KOPT-K1 (cell line): ENCODE measurements at regions not wholly inside any gene's neighbourhood (a gene's known extent, or its start where the extent isn't known, plus 50 kb on each side); places are given as distances from the start of the nearest gene placed in this dataset.

Source experiments
- H3K27ac ChIP-seq: fragments of 200-600 bp; sonication (generic); 2 replicates; pipeline ENCODE4 v1.5.1; 2016; ENCODE audit warnings: antibody characterized with exemption, mild to moderate bottlenecking, low read depth, low read length; ENCODE audit not compliant: poor library complexity, severe bottlenecking
- H3K36me3 ChIP-seq: fragments of 200-600 bp; sonication (generic); 2 replicates; pipeline ENCODE4 v1.5.1; 2017; ENCODE audit warnings: antibody characterized with exemption, mild to moderate bottlenecking, low read length, moderate library complexity; ENCODE audit not compliant: insufficient read depth
- H3K9me3 ChIP-seq: fragments of 200-600 bp; sonication (generic); 2 replicates; pipeline ENCODE4 v1.5.1; 2017; ENCODE audit warnings: antibody characterized with exemption, low read length, mild to moderate bottlenecking; ENCODE audit not compliant: insufficient read depth, poor library complexity, severe bottlenecking

DNA sequence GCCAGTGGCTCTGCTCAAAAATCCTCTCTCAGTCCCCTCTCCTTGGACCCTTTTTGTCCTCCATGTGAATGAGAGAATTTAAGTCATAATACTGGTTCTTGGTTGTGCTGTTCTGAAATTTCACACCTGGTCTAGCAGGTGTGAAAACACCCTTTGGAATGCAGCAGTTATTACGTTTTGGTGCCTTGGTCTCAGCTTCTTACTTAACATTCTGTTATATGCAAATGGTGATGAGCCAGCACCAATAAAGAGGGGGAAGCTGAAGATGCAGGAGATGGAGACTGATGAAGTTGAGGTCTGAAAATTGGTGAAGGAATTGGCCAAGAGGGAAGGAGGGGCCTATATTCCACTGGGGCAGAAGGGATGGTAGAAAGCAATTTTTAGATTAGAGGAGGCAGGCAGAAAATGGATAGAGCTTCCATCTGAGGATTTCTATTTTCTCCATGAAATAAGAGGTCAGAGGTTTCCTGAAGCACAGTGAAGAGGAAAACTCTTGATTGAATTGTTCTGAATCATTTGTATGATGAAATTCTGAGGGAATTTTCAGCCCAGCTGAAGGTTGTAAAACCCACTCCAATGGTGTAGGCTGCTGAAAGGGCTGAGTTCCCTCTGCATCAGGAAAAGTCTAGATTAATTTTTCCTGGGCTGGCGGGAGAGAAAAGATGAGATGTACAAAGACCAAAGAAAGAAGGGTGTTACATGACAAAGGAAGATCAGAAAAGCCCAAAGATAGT, 94.0 kb upstream of the FAM180A start:
- Histone ChIP-seq H3K27ac (no peak overlapping the region), H3K36me3 (no peaks in the 10 kb centered on the region), H3K9me3 (no peaks in the 10 kb centered on the region)

DNA sequence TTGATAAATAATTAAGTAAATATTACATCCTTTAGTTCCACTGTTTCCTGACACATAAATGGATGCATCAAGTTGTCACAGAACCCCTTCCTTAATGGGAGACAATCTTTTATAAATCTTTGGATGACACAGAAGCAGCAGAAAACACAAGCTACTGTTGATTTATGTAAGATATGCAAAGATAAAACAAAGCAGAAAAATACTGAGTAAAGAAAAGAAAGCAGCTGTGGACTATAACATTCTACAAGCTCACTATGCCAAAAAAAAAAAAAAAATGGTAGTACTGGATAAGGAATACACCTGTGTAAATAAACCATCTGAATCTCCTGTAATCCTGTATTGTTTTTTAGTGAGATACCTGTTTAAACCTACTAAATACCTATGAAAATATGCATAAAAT, 92.0 kb upstream of the FAM180A start:
- H3K36me3 ChIP-seq, result no peaks in the 10 kb centered on the region
- H3K9me3 ChIP-seq, result no peaks in the 10 kb centered on the region
- no peak overlapping the region for H3K27ac ChIP-seq

DNA sequence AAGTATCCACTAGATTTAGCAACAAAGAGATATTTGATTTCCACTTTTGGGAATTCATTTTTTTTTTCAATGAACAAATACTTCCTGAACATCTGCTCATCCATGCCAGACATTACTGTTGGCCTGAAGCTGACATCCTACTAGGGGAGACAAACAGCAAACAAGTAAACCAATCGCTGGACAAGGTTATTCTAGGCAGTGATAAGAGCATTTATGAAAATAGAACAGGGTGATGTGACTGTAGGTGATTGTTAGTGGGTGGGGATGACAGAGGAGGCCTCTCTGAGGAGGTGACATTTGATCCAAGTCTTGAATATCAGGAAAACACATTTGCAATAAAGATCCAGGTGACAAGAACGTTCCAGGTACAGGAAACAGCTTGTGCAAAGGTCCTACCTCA, 89.1 kb upstream of the FAM180A start:
- H3K27ac ChIP-seq, result no peak overlapping the region
- H3K36me3 ChIP-seq, result no peaks in the 10 kb centered on the region
- H3K9me3 ChIP-seq, result no peaks in the 10 kb centered on the region

DNA sequence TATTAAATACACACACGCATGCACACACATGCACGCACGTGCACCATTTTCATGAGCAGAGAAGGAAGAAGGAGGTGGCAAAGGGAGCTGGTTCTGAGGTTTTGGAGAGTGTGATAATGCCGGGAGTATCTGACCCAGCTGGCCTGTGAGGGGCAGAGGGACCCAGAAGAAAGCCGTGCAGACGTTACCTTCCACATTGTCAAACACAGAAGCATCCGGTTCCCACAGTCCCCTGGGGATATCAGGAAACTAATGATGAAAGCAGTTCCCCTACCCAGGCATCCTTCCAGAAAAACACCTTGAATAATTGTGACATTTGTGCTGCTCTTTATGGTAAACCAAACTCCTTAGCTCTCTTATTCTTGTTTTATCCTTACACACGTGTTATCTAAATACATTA, 85.7 kb upstream of the FAM180A start:
- no peaks in the 10 kb centered on the region for H3K36me3 ChIP-seq
- H3K9me3 ChIP-seq, result no peaks in the 10 kb centered on the region
- H3K27ac ChIP-seq, result no peak overlapping the region

DNA sequence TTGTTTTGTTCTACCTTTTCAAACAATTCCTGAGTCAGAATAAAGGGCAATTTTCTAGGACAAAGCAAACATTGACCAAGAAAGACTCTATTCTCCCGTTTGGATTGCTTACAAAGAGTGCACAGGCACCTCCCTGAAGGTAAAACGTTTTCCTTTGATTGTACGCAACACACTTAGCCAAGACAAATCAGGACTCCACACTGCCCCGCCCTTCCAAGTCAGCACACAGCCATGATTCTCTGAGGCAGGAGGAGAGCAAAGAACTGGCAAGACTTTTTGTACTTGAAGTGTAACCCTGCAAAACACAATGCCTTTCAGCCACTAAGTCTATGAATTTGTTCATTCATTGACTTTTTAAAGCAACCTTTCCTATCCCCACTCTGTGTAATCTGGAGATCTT, 85.0 kb upstream of the FAM180A start:
- H3K36me3 ChIP-seq, result no peaks in the 10 kb centered on the region
- H3K27ac ChIP-seq, result no peak overlapping the region
- no peaks in the 10 kb centered on the region for H3K9me3 ChIP-seq

DNA sequence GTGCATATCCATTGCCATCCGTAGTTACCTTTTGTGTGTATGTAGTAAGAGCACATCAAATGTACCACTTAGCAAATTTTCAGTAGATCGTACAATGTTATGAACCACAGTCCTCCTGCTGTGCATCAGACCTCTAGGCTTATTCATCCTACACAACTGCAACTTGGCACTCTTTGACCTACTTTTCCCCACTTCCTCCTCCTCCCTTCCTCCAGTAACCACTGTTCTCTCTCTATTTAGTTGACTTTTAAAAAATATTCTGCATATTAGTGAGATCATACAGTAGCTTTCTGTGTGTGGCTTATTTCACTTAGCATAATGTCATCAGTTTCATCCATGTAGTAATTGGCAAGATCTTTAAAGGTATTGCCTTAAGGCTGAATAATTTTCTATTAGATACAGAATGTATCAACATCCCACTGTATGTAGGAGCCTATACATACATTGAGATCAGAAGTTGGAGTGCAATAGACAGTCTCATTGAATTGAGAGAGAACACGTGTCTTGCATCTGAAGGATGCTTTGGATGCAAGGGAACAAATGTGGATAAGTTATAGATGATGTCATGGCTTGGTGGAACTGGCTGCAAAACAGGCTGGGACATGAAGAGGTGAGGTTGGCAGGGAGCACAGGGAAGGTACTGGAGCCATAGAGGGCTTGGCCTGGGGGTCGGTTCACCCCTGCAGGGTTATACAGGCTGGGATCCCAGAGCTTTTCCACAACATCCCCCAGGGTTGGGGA, 83.0 kb upstream of the FAM180A start:
- Histone ChIP-seq H3K27ac (no peak overlapping the region), H3K9me3 (no peaks in the 10 kb centered on the region), H3K36me3 (no peaks in the 10 kb centered on the region)

DNA sequence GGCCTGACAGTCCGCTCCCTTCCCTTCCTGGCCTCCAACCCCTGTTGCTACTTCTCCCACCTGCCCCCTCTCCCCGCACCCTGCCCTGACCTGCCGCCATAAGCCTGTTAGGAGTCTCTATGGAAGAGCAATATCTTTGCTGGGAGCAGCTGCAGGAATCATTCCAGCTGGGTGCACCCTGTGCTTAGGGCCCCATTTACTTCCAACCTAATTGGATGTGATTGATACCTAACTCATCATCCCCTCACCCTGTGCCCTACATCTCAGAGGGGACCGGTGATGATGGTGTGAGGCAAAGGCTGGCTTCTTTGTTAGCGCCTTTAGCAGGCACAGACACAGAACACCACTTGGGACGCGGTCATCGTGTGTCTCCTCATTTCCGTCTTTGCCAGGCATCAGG, 80.0 kb upstream of the FAM180A start:
- Histone ChIP-seq H3K9me3 (no peaks in the 10 kb centered on the region), H3K36me3 (no peaks in the 10 kb centered on the region)

DNA sequence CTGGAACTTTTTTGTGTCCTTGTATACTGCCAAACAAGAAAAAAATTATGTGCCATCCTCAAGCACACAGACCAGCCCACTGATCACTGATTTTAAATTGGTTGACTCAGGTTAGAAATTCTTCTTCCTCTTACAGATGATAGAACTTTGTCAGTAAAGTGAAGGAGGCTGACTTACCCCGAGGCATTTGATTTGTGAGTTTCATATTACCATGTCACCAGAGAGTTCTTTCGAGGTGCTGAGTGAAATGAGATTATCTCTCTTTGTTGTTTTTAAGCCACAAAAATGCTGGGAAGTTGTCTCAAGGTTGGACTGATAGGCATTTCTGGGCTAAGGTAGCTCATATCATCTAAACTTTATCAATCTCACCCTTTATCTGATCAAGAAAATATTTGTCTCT, 78.8 kb upstream of the FAM180A start:
- Histone ChIP-seq H3K36me3 (no peaks in the 10 kb centered on the region), H3K27ac (no peak overlapping the region), H3K9me3 (no peaks in the 10 kb centered on the region)

More for the DNA sequence above, 80.0 kb upstream of the FAM180A start:
- no peak overlapping the region for H3K27ac ChIP-seq

DNA sequence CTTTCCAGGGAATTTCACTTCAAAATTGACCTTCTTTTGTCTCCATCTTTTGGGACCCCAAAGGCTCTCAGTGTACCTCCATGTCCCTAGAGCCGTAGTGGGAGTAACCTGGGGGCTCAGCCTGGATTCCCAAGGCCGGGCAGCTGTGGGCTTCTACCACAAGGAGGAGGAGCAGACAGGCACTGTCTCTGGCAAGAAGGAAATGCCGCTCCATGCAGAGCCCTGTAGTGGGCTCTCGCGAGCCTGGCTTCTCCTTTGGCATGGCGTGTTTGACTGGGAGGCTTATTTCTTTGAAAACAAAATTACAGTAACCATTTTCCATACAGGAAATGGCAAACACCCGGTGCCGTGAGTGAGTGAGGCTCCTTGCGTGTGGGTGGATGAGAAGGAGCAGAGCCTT, 76.8 kb upstream of the FAM180A start:
- Histone ChIP-seq H3K9me3 (no peaks in the 10 kb centered on the region), H3K27ac (no peak overlapping the region), H3K36me3 (no peaks in the 10 kb centered on the region)

DNA sequence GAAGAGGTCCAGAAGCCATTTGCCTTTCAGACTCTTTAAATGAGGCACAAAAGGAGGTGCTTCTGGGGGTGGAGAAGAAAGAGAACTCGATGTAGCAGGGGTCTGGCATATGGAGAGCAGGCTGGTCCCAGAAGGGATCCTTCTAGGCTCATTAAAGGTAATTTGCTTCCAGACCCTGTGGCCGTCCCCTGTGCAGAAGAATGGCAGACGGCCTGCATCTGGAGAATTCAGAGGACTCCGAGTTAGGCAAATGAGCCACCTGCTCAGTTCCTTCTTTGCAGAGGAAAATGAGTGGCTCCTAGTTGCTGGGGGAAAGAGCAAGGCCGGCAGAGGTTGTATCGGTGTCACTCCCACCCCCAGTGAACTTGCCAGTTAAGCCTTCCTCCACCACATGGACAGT, 73.8 kb upstream of the FAM180A start:
- H3K9me3 ChIP-seq, result no peaks in the 10 kb centered on the region
- no peaks in the 10 kb centered on the region for H3K36me3 ChIP-seq
- no peak overlapping the region for H3K27ac ChIP-seq

DNA sequence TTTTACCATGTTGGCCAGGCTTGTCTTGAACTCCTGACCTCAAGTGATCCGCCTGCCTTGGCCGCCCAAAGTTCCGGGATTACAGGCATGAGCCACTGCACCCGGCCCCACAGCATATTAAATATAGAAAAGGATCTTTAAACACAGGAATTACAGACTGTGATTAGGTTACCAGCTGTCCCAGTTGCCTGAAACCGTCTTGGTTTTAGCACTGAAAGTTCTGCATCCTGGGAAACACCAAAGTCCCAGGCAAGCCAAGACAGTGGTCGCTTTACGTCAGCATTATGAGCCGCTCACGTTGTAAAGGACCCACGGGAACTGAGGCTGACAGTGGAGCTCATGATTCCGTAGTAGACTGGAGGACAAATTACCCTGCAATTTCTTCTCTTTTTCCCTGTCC, 69.0 kb upstream of the FAM180A start:
- no peak overlapping the region for H3K27ac ChIP-seq
- no peaks in the 10 kb centered on the region for H3K36me3 ChIP-seq
- no peaks in the 10 kb centered on the region for H3K9me3 ChIP-seq

DNA sequence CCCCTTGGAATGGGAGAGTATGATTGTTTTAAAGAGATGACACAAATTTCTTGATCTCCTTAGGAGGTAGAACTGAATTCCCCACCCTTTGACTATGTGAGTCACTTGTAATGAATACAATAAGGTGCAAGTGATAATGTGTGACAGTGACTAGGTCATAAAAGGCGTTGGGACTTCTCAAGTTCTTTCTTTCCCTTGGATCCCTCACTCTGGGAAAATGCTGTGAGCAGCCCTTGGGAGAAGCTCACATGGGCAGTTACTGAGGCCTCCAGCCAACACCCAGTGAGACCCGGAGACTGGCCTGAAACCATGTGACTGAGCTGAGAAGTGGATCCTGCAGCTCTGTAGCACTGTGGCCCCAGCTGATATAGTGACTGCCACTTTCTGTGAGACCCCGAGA, 66.4 kb upstream of the FAM180A start:
- H3K36me3 ChIP-seq, result no peaks in the 10 kb centered on the region
- no peak overlapping the region for H3K27ac ChIP-seq
- H3K9me3 ChIP-seq, result no peaks in the 10 kb centered on the region

DNA sequence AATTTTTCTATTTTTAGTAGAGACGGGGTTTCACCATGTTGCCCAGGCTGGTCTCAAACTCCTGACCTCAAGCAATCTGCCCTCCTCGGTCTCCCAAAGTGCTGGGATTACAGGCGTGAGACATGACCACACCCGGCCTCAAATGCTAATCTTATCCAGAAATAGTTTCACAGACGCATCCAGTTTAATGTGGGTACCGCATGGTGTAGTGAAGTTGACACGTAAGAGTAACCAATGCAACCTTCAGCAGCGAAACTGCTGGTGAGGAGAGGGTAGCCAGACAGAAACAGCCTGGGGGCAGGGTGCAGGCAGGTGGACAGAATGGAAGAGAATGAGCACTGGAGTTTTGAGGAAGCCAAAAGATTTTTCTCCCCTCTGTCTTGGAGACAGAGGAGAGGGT, 63.5 kb upstream of the FAM180A start:
- Histone ChIP-seq H3K36me3 (no peaks in the 10 kb centered on the region), H3K9me3 (no peaks in the 10 kb centered on the region), H3K27ac (no peak overlapping the region)

DNA sequence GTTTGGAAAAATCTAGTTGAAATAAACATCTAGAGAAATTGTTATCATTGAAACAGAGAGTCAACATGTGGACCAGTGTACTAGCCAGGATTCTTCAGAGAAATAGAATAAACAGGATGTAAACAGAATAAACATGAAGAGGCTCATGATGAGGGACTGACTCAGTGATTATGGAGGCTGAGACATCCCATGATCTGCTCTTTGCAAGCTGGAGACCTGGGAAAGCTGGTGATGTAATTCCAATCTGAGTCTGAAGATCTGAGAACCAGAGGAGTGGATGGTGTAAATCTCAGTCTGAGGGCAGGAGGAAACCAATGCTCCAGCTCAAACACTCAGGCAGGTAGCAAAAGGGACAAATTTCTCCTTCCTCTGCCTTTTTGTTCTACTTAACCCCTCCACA, 62.9 kb upstream of the FAM180A start:
- H3K9me3 ChIP-seq, result no peaks in the 10 kb centered on the region
- no peaks in the 10 kb centered on the region for H3K36me3 ChIP-seq
- H3K27ac ChIP-seq, result no peak overlapping the region

DNA sequence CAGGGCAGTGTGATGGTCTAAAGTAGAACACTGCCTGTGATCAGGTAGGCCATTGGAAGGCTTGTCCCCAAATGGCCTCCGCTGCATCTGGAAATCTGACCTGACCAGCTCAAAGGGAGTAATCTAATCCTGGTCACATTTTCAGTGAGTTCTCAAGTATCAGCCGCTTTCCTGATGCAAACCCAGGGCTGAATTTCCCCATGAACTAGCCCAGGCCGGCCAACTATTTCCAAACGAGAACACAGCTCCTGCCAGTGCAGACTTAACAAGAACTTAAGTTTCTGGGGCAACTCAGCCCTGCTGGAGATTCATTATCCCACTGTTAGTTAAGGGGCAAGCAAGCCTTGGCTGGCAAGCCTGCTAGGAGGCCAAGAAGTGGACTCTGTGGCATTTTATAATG, 59.6 kb upstream of the FAM180A start:
- no peak overlapping the region for H3K27ac ChIP-seq
- H3K36me3 ChIP-seq, result no peaks in the 10 kb centered on the region
- H3K9me3 ChIP-seq, result no peaks in the 10 kb centered on the region

DNA sequence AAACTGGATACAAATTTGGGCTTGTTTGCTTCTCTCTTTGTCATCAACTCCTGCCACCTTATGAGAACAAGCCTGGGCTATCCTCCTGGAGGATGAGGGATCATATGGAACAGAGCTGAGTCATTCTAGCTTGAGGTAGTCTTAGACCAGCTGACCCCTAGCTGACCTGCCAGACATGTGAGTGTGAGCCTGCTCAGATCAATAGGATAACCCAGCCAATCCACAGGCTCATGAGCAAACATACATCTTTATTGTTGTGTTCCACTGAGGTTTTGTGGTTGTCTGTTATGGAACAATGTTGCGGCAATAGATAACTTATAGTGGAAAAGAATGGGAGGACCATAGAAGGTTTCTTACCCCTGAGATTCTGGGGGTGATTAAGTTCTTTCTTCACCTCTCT, 54.5 kb upstream of the FAM180A start:
- no peaks in the 10 kb centered on the region for H3K9me3 ChIP-seq
- H3K36me3 ChIP-seq, result no peaks in the 10 kb centered on the region
- no peak overlapping the region for H3K27ac ChIP-seq
